GM18867 (cell line): ENCODE measurements at regions not wholly inside any gene's neighbourhood (a gene's known extent, or its start where the extent isn't known, plus 50 kb on each side); places are given as distances from the start of the nearest gene placed in this dataset.
A peak's percentile ranks its signal among the peaks of the same experiment; 100 is the strongest.

ENCODE experiments used
- ATAC-seq: cut with Tn5 transposase; IDR thresholded peaks from one replicate; pipeline ENCODE4 v1.9.1; 2021; ENCODE audit warnings: mild to moderate bottlenecking, moderate library complexity; ENCODE audit not compliant: unreplicated experiment

DNA sequence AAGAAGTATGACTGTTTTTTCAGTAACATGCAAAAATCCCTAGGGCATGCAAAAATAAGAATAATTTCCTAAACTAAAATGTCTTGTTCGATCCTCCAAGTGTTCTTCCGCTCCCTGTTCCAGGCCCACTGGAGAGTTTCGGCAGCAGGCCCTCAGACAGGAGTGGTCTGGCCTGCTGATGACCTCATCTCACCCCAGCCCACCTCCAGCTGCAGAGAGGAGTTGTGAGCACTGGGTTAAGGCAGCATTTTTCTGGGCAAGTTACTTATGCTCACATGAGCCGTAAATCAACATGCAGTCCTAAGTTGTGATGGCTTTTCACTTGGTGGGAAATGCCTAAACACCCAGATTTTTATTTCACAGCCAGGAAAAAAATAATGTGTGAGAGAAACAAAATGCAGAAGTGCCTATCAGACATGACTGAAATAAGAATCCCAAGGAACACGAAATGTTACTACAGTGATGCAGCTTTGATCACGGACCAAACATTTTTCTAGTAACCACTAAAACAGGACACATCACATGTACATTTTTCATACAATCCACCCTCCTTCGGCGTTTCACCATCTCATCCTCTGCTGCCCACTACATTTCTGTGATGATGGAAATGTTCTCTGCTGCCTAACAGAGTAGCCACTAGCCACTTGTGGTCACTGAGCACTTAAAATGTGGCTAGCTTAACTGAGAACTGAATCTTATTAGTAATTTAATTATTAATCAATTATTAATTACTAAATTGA is 153.3 kb upstream of the TBL1X start:
- no peak for ATAC-seq

DNA sequence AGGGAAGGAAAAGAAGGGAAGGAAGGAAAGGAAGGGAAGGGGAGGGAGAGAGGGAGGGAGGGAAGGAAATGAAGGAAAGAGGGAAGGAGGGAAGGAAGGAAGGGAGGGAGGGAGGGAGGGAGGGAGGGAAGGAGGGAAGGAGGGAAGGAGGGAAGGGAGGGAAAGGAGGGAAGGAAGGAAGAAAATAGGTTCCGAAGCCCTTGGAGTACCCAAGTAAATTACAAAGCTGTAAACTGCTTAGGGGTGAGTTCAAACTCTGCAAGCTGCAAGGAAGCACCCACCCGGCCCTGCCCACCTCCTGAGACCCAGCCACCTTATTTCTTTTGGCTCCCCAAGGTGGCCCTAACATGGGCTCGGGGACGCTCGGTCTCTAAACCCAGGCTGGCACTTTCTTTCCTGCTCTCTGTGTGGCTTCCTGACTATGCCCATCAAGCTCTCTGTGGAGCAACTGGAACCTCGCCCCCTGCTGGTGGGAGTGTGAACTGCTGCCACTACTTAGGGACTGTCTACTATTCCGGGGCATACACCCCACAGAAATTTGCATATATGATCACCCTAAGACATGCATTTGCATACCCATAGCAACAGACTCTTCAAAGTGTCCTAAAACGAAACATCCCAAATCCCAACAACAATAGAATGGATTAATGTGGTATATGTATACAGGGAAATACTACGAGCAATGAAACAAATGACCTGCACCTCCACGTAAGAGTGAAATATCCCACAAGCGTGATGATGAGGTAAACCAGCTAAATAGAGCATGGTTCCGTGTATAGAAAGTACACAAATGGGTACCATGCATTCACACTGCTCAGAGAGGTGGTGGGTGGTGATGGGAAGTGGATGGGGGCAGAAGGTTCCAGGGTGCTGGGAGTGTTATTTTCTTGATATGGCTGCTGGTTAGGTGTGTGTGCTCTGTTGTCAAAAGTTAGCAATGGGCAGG is 151.7 kb upstream of the TBL1X start:
- ATAC-seq: peak; percentile 86

DNA sequence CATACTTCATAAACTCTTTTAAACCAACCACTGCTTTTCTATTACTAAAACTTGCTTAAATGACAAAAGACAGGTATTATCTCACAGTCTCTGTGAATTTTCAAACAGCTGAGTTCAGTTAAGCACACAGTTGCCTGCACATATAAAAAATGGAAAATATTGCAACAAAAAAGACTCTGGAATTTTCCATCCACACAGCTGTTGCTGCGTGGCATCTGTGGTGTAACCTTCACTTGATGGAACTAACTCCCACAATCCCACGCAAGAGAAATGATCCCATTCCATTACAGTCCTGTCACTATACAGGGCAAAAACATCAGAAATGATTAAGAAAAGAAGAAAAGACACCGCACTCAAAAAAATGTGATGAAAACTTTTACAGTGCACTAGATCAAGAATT is 149.8 kb upstream of the TBL1X start:
- ATAC-seq: no peak

DNA sequence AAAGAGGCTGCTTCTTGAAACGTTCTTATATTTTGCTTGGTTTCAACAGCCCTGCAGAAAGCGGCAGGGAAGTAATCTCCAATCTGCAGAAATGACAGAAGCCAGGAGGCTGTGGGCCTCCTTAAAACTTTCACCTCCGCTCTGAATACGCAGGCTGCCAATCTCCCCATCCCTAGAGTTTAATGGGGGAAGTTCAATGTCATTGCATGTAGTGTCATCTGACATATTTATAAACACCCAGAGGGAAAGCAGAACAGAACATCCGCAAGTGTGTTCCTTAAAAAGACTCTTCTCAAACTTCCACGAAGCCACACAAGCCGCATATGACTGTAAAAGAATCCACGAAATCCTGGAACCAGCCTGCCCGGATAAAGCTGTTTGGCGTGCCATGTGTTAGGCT is 148.8 kb upstream of the TBL1X start:
- no peak for ATAC-seq

DNA sequence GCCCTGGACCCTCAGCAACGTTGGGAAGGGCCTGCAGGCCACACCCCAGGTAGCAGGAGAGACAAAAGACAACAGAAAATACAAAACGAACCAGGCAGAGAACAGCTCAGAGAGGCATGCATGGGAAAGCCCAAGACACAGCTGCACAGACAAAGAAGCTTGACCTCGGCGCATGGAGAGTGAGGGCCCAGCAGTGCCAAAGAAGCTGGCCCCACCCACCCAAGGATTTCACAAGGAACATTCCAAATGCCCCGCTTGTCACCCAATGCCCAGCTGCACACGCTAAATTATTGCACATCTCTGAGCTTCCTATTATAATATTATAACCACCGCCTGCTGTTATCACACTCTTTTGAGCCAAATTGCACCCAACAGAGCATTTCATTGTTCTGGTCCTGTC is 147.7 kb upstream of the TBL1X start:
- no peak for ATAC-seq

DNA sequence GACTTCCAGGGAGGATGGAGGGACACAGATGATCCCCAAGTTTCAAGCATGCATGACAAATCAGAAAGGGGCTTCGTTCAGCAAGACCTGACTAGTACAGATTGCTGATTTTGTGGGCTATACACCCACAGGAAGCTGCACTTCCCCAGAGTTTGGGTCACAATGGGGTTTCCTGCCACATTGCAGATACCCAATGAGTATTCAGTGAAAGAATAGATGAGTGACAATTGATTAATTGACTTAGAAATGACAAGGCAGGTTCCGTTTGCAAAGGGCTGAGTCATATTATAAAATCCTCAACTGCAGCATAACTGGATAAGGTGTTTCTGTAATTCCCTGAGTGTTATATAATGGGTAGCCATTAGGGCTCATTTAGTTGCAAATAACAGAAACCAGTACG is 146.6 kb upstream of the TBL1X start:
- peak; percentile 50 for ATAC-seq

DNA sequence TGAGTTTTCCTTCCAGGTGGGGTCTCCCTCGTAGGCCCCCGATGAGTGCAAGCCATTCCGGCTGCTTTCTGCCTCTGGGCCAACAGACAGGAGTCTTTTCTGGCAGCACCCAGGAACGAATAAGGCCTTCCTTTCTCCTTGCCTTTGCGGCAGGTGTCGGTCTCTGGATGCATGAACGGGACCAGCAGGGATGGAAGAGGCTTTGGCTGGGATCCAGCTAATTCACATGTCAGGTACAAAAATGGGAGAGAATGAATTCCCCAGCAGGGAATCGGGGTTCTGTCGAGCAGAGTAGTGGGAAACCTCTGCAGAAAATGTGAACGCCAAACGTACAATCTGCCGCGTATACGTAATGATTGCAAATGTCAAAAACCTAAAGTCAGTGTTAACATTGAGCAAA is 146.1 kb upstream of the TBL1X start:
- ATAC-seq: no peak

DNA sequence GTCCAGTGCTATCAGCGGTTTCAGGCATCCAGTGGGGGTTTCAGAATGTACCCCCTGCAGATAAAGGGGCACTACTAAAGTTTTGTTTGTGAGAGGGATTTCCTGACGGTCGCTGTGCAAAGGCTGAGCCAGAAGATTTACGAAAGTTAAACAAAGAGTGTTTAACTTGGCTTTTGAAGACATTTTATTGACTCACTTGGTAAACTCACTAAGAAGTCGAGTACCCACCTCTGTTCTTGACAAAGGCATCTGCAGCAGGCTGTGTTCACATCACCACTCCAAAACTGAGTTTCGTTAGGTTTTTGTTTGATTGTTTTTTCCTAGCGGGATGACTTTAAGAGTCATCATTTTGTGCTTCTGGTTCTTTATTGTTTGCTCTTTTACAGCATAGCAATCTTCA is 143.9 kb upstream of the TBL1X start:
- ATAC-seq: no peak

DNA sequence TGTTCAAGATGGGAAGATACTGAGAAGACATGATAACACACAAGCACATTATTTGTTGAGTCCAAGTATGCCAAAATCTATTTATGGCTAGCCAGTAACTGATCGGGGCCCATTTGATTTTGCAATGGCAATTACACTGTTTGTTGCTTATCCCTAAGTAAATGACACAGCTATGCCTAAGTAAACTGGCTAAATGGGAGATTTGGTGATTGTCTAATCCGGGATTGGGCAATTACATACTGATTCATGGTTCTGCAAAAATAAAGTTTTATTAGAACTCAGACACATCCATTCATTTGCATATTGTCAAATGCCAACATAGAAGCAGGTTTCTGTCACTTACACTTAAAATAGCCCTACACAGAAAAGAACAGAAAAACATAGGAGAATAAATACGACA is 140.2 kb upstream of the TBL1X start:
- ATAC-seq: no peak

DNA sequence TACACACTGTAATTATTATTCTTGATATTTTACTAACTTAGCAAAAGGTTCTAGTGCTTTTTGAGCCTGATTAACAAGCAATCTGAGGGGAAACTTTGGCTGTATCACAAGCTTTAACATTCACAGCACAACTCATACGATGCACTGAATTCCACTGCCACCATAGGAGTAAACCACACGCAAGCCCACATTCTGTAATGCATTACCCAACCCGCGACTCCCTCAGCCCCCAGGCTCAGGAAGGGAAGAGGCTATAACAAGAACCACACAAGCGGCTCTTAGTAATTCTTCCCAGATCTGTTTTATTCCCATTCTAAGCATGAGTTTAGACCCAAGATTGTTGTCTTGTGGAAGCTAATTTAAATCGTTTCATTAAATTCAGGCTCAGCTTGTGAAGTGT is 138.5 kb upstream of the TBL1X start:
- ATAC-seq: no peak

DNA sequence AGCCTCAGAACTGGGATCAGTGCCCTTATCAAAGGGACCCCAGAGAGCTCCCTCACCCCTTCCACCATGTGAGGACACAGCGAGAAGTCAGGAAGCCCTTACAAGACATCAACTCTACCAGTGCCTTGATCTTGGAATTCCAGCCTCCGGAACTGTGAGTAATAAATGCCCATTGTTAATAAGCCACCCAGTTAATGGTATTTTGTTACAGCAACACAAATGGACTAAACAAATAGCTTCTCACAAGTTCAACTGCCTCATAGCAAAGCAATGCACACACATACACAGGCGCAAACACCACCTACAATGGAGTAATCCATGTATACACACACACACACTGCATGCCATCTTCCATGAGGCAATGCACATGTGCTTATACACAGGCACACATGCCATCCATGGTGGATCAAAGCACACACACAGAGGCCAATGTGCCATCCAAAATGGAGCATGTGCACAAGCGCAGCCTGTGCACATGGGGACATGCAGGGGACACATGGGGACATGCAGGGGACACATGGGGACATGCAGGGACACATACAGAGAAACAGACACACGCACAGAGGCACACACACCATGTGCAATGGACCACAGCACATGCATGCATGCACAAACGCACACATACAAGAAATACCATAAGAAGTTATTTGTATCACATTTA is 137.6 kb upstream of the TBL1X start:
- no peak for ATAC-seq

DNA sequence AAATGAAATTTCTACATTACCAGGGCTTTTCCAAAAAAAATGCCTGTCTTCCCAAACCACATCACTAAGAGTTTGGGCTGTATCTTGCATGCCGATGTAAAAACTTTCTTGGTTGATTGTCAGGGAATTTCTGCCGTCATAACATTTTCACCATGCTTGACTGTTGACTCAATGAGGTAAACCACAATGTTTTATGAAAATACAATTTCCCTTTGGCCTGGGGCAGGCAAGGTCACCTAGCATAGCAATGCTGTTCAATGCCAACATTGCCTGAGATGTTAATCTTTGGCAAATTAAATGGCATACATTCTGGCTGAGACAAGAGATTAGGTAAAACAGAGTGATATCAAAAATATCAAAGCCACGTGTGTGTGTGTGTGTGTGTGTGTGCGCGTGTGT is 137.1 kb upstream of the TBL1X start:
- no peak for ATAC-seq

DNA sequence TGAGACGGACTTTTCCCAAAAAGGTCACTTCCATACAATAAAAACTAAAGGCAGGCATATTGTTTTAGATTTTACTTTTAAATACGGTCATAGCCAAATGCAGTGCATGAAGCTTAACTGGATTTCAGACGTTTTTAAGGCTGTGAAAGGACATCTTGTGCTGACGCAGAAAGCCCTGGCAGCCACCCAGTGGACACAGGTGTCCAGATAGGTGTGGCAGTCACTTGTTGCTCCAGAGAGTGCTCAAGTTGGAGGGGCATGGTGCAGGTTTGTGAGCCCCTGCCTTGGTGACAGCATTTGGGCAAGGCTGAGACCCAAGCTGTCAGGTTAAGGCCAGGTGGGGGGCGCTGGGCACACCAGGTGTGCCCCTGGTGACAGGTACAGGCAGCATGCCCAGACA is 135.8 kb upstream of the TBL1X start:
- no peak for ATAC-seq

DNA sequence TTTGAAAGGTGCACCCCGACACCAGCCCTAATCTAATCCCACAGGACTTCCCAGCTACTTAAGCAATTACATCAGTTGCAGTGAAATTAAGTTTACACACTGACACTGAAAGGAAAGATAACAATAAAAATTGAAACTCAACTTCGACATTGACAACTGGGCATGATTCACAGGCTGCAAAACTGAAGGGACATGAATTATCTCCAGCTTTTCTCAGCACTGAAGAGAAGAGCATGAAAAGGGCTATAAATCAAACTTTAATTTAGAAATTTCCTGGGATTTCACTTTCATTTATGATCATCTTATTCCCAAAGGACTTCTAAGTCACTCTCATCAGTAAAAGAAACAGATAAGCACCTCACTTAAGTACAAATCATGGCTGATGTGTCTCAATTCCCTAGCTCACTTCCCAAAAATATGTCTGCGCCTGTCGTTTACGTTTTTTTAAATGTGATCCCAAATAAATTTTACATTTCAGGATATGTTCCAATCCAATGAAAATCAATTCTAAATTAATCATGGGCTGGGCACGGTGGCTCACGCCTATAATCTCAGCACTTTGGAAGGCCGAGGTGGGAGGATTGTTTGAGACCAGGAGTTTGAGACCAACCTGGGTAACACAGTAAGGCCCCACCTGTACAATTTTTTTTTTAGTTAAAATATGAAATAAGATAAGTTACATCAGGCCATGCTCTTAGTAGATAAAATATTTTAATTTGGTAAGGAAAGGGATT is 134.4 kb upstream of the TBL1X start:
- no peak for ATAC-seq

DNA sequence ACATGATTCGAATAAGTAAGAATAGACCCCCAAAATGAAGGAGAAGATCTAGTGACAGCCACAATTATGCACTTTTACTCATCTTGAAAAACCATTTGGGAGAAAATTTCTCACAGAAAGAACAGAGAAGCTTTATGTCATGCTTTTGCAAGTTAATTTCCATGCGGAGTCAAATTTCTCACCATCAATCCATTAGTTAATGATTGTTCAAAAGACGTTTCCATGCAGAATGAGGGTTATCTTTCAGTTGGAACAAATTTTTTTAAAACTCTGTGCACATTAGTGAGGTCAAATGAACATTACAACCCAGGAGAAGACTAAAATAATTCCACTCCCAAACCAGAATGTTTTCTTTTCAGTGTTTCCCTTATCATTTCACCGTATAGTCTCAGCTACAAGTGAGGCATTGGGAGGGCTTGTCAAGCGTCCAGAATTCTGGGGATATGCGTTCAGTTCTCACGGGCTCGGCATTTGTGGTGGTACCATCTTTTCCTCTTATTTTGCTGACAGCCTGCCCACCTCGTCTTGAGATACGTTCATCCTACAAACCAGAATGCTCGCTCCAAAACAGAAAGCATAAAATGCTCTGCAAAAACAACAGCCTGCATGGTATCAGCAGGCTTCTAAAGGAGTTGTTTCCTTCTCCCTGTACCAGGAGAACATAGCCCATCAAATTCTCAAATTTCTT is 130.8 kb upstream of the TBL1X start:
- ATAC-seq: no peak

DNA sequence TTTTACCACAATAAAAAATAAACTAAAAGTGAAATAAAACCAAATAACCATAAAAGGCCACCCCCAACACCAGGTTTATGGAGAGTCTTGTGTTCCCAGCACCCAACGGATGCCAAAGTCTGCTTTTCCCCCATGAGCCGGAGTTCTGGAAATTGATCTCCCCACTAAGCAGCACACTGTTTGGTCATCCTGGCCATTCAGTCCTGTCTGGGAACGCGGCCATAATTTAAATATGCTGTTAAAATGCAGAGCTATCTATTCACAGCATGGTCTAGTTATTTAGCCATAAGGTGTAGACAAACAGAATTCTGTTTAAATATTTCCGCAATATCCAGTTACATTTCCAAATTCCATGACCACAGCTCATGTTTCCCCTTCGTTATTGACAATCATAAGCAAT is 129.6 kb upstream of the TBL1X start:
- ATAC-seq: no peak

DNA sequence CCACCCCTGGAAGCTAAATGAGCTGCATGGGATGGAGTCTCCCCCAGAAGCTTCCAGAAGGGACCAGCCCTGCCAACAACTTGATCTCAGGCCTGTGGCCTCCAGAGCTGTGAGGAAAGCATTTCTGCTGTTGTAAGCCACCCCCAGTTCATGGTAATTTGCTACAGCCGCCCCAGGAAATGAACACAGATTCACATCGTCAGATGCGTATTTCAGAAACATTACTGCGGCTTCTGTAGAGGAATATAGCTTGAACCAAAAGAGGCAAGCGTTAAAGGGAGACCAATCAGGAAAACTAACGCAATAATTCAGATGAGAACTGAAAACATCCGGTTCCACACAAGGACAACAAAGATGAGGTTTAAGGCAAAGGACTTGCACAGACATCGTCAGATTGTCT is 128.4 kb upstream of the TBL1X start:
- ATAC-seq: no peak

DNA sequence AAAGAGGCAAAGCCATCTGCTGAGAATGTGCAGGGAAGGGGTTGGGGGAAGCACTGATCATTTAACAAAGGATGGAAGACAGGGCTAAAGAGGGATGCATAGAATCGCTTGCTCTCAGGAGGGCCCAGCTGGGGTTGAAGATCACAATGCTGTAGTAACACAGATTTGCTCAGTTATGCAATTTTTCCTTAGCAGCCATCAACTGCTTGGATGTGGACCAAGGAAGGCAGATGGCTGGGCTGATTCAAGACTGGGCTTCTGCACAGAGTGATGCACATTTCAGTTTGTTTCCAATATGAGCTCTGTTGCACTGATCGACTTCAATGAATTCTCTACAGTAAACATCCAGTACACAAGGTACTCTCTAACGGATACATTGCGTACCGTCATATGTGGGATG is 127.8 kb upstream of the TBL1X start:
- ATAC-seq: no peak

DNA sequence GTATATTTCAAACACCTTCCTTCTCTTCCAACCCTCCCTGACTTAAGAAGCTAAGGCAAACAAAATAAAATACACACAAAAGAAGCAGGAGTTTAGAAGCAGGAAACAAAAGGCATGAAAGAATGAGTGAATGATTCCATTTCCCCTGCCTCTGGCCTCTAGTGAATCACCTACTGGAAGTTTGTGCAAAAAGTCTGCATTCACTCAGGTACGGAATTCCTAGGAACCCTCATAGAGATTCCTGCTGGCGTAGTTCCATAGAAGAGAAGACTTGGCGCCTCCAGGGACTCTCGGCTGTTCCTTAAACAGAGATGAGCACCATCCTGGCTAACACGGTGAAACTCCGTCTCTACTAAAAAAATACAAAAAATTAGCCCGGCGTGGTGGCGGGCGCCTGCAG is 125.9 kb upstream of the TBL1X start:
- no peak for ATAC-seq
